Neural cell (in vitro differentiated cells): ENCODE measurements at regions not wholly inside any gene's neighbourhood (a gene's known extent, or its start where the extent isn't known, plus 50 kb on each side); places are given as distances from the start of the nearest gene placed in this dataset.

Experiments
- H2AFZ ChIP-seq: fragments of 200-600, 300-800 bp; sonication (generic), shearing (Covaris generic); 2 replicates; pipeline ENCODE4 v1.6.0; 2014; ENCODE audit warnings: low read depth, mild to moderate bottlenecking, antibody characterized with exemption, low read length, moderate library complexity
- H3F3A ChIP-seq: fragments of 200-600 bp; shearing (Covaris generic); 2 replicates; pipeline ENCODE4 v1.6.1; 2016; ENCODE audit warnings: mild to moderate bottlenecking, moderate library complexity, mixed read lengths, antibody characterized with exemption, low read length; ENCODE audit not compliant: insufficient read depth, poor library complexity, severe bottlenecking
- H3K27ac ChIP-seq: fragments of 200-600, 300-800 bp; sonication (generic), shearing (Covaris generic); 2 replicates; pipeline ENCODE4 v1.5.1; 2014; ENCODE audit warnings: mild to moderate bottlenecking, low read length, moderate library complexity
- H3K27me3 ChIP-seq: fragments of 300-800, 200-600 bp; sonication (generic), shearing (Covaris generic); 2 replicates; pipeline ENCODE4 v1.6.0; 2014; ENCODE audit warnings: mild to moderate bottlenecking, low read depth, low read length, moderate library complexity; ENCODE audit not compliant: insufficient read depth
- H3K36me3 ChIP-seq: fragments of 300-800, 200-600 bp; sonication (generic), shearing (Covaris generic); 2 replicates; pipeline ENCODE4 v1.5.1; 2014; ENCODE audit warnings: mild to moderate bottlenecking, antibody characterized with exemption, low read length, moderate library complexity; ENCODE audit not compliant: insufficient read depth
- H3K4me2 ChIP-seq: fragments of 300-800, 200-600 bp; sonication (generic), shearing (Covaris generic); 2 replicates; pipeline ENCODE4 v1.6.0; 2014; ENCODE audit warnings: mild to moderate bottlenecking, low read length
- H3K4me3 ChIP-seq: fragments of 300-800, 200-600 bp; sonication (generic), shearing (Covaris generic); 2 replicates; pipeline ENCODE4 v1.5.1; 2014; ENCODE audit warnings: mild to moderate bottlenecking, low read length, moderate library complexity
- H3K79me2 ChIP-seq: fragments of 200-600 bp; shearing (Covaris generic); replicated peaks from 2 replicates; pipeline ENCODE4 v1.6.0; 2014; ENCODE audit warnings: mild to moderate bottlenecking, low read length, moderate library complexity; ENCODE audit not compliant: insufficient read depth
- H3K9ac ChIP-seq: fragments of 300-800, 200-600 bp; sonication (generic), shearing (Covaris generic); 2 replicates; pipeline ENCODE4 v1.6.1; 2016; ENCODE audit warnings: mild to moderate bottlenecking, low read length, mixed read lengths
- H3K9me2 ChIP-seq: fragments of 200-600 bp; shearing (Covaris generic); 2 replicates; pipeline ENCODE4 v1.6.1; 2016; ENCODE audit warnings: mild to moderate bottlenecking, low read length, mixed read lengths; ENCODE audit not compliant: insufficient read depth
- H3K9me3 ChIP-seq: fragments of 200-600, 300-800 bp; sonication (generic), shearing (Covaris generic); 2 replicates; pipeline ENCODE4 v1.6.1; 2016; ENCODE audit warnings: mild to moderate bottlenecking, mixed run types, low read length, moderate library complexity, mixed read lengths
- H4K20me1 ChIP-seq: fragments of 200-600 bp; shearing (Covaris generic); 2 replicates; pipeline ENCODE4 v1.6.1; 2016; ENCODE audit warnings: mild to moderate bottlenecking, mixed run types; ENCODE audit not compliant: insufficient read depth
- CTCF ChIP-seq: fragments of 450-650 bp; IDR thresholded peaks from 2 replicates; pipeline ENCODE4 v1.5.1; 2014; ENCODE audit warnings: antibody characterized with exemption, mild to moderate bottlenecking, moderate library complexity; ENCODE audit not compliant: poor library complexity, severe bottlenecking
- EP300 ChIP-seq: fragments of 450-650 bp; conservative IDR thresholded peaks from 2 replicates; pipeline ENCODE4 v1.6.1; 2014; ENCODE audit warnings: antibody characterized with exemption, mild to moderate bottlenecking, moderate library complexity; ENCODE audit not compliant: poor library complexity, severe bottlenecking
- EZH2 ChIP-seq: fragments of 200-600, 300-800 bp; shearing (Covaris generic), sonication (generic); IDR thresholded peaks from 2 replicates; pipeline ENCODE4 v1.6.1; 2014; ENCODE audit warnings: antibody characterized with exemption, low read length, borderline replicate concordance, mild to moderate bottlenecking; ENCODE audit not compliant: insufficient read depth, poor library complexity, severe bottlenecking
- MXI1 ChIP-seq: fragments of 450-650 bp; conservative IDR thresholded peaks from 2 replicates; pipeline ENCODE4 v1.6.1; 2014; ENCODE audit warnings: antibody characterized with exemption, mild to moderate bottlenecking; ENCODE audit not compliant: poor library complexity, severe bottlenecking
- POLR2AphosphoS5 ChIP-seq: IDR thresholded peaks from 2 replicates; pipeline ENCODE4 v1.6.1; 2012
- RAD21 ChIP-seq: fragments of 450-650 bp; conservative IDR thresholded peaks from 2 replicates; pipeline ENCODE4 v1.6.1; 2014; ENCODE audit warnings: antibody characterized with exemption, mild to moderate bottlenecking, moderate library complexity
- REST ChIP-seq: IDR thresholded peaks from 2 replicates; pipeline ENCODE4 v1.6.1; 2012; ENCODE audit warnings: borderline replicate concordance
- SMC3 ChIP-seq: fragments of 450-650 bp; conservative IDR thresholded peaks from 2 replicates; pipeline ENCODE4 v1.6.1; 2014; ENCODE audit warnings: antibody characterized with exemption, mild to moderate bottlenecking, moderate library complexity; ENCODE audit not compliant: poor library complexity
- TAF1 ChIP-seq: IDR thresholded peaks from 2 replicates; pipeline ENCODE4 v1.6.1; 2012; ENCODE audit warnings: low read depth

GRCh38 chr16:9261376-9261775 is 169.9 kb downstream of the HAPSTR1 start:
- Histone ChIP-seq H2AFZ (no peak overlapping the region), H3K27me3 (no peaks in the 10 kb centered on the region), H3F3A (no peaks in the 10 kb centered on the region), H3K36me3 (no peaks in the 10 kb centered on the region), H3K9ac (no peak overlapping the region), H3K9me2 (no peaks in the 10 kb centered on the region), H3K4me2 (no peak overlapping the region), H3K27ac (no peak overlapping the region), H4K20me1 (no peaks in the 10 kb centered on the region), H3K4me3 (no peak overlapping the region), H3K79me2 (no peaks in the 10 kb centered on the region), H3K9me3 (no peaks in the 10 kb centered on the region)
- TF ChIP-seq REST: no peak

- no peak overlapping the region for H3K4me2 ChIP-seq
- H3K79me2 ChIP-seq: no peaks in the 10 kb centered on the region
These were observed 171.7 kb downstream of the HAPSTR1 start for GRCh38 chr16:9262941-9263715.

More at GRCh38 chr16:9262941-9263715, 171.7 kb downstream of the HAPSTR1 start:
- no peaks in the 10 kb centered on the region for H3K36me3 ChIP-seq
- H2AFZ ChIP-seq: no peak overlapping the region
- H3K9me3 ChIP-seq: no peaks in the 10 kb centered on the region
- no peaks in the 10 kb centered on the region for H3K9me2 ChIP-seq
- no peak overlapping the region for H3K9ac ChIP-seq
- no peaks in the 10 kb centered on the region for H3K27me3 ChIP-seq
- H3K27ac ChIP-seq: no peak overlapping the region
- H4K20me1 ChIP-seq: no peaks in the 10 kb centered on the region
- no peak overlapping the region for H3K4me3 ChIP-seq
- no peak for TF ChIP-seq REST
- no peak for TF ChIP-seq RAD21
- no peak for TF ChIP-seq EZH2
- no peak for TF ChIP-seq EP300
- TF ChIP-seq POLR2AphosphoS5: no peak
- no peak for TF ChIP-seq TAF1
- TF ChIP-seq SMC3: no peak
- no peak for TF ChIP-seq CTCF
- TF ChIP-seq MXI1: no peak
- no peaks in the 10 kb centered on the region for H3F3A ChIP-seq
